Myocyte (in vitro differentiated cells): ENCODE measurements at regions not wholly inside any gene's neighbourhood (a gene's known extent, or its start where the extent isn't known, plus 50 kb on each side); places are given as distances from the start of the nearest gene placed in this dataset.
"Not testable (repeated sequence)": the region's sequence is repeated elsewhere in the genome, so short reads cannot be mapped to it uniquely, and the experiment has no call there.

Experiments used
- DNase-seq: peaks from one replicate; pipeline ENCODE4 v3.0.0-alpha.2; 2012; ENCODE audit warnings: low read depth

DNA sequence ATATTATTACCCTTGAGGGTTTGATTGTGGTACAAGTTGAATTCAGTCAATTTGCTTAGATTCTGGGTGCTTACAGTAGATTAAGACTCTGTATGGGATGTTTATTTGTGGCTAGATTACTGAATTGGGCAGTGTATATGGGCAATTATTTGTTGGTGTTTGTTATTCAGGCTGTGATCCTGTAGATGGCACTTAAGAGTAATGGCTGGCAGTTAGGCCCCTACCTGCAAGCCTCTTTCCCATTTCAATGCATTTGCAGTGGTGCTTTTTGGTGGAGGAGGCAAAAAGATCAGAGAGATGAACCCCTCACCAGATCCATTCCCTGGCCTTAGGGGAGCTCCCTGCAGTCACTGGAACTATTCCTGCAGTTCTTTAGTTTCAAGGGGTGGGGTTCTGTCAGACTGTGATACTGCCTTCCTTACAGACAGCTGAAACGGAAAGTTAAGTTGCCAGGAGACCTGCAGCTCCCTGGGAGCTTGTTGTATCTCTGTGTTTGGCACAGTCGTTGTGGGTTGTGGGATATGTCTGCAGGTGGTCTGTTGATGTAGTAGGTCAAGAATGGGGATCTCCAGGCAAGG, 199.5 kb downstream of the AASDHPPT start:
- peak; percentile 22 for DNase-seq

DNA sequence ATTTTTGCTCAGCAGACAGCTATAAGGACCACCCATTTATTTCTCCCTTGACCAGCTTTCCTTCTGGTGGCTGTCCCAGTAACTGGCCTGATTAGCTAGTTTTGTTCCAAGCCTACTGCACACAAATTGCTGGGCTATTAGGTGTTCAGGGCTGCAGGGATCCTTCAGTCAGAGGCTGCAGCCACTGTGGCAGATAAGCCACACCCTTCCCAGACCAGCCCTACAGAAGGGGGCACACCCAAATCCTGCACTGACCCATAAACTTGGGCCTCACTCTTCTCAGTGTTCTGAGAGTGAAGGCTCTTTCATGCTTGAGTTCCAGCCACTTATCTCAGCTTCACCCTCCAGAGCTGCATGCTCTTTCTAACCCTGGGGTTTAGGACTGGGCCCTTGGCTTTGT, 200.0 kb downstream of the AASDHPPT start:
- DNase-seq: no peak

DNA sequence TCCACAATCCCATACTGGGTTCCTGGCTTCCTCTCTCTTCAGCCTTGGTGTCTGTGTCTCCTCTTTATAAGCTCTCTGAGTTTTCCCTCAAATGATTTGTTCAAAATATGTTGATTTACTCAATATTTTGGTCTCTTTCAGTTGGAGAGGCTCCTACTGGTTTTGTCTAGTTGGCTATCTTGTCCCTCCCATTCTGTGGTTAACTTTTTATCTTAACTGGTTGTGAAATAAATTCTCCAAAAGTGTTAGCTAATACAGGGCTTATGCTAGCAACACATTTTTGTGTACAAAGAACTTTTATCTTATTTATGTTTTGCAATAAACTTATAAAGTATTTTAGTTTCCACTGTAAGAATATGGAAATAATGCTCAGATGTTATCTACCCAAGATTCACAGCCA, 200.9 kb downstream of the AASDHPPT start:
- DNase-seq: no peak

DNA sequence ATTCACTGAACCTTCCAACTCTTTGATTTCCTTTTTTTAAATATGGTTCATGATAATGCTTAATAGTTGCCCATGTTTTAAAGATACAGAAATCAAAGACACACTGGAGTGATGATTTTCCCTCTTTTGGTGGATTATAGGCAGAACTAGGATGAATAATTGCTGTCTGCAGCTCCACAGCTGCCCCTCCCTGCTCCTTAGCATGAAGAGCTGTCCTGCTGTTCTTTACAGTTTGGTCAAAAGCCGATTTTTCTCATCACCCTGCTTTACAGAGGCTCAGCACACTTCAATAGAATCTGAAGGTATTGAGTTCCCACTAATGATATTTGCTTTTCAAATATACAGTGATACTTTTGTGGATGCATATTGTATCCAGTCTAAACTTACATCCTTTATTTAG, 202.6 kb downstream of the AASDHPPT start:
- no peak for DNase-seq

DNA sequence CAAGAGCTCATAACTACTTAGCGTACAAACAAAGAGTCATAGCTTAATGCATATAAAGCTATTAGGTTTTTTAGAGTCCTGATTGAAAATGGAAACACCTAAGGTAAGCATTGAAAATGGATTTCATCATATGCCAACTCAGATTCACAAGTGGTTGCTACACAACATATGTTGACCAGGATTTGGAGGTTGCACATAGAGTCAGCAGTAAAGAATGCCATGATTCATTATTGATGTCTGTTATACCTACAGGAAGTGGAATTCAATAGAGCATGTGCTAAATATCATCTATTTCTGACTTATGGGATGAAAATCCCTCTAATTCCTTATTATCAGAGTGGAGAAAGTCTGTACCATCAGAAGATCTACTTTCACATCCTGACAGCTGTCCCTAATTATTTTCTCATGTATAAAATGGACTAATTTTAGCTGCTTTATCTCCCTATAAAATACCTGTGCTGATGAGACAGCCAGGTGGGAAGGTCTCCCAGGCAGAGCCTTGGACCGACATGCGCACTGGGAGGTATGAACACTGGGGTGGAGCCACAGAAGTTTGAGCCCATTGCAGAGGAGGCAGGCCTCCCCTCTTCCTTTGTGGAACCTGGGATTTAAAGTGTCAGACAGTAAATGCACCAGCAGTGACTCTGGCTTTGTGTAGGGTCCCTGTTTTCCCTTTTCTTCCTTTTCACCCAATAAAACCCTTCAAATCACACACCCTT, 204.2 kb downstream of the AASDHPPT start:
- DNase-seq: no peak

DNA sequence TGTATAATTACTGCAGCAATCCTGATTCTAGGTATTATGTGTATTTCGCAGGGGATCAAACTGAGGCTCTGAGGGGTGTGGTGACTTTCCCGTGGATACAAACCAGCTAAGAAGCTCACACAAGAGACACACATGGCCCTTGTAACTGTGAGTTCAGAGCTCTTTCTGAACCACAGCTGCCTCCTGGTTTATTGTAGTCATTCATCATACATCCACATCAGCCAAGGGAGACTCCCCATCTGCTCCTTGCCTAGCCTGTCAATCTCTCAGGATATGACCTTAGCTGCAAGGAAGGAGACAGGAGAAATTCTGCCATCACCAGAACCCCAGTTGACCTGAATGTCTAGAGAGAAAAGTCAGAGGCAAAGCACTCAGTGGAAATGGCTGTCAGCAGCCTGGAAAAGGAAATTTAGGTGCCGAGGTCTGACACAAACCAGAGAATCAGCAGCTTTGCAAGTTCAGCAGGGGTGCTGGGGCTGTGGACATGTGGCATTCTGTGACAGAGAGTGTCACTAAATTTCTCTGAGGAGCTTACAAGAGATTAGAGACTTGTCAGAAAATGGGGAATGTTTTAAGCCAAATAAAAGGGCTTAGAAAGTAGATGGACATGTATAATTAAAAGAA, 209.5 kb downstream of the AASDHPPT start:
- peak; percentile 62 for DNase-seq

DNA sequence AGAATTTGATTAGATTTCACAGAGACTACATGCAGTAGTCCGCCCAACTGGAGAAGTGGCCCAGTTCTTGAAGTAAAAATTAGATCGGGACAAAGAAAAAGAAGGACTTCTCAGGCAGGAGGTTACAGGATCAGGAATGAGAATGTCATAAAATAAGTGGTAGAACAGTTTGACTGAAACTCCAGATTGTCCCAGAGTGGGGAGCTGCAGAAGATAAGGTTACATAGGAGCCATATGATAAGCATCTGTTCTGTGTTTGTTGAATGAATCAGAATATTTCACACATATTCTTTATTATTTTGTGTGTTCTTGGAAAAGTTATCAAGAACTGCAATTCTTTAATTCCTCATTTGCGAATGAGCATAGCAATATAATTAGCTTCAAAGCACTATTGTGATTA, 210.6 kb downstream of the AASDHPPT start:
- no peak for DNase-seq

DNA sequence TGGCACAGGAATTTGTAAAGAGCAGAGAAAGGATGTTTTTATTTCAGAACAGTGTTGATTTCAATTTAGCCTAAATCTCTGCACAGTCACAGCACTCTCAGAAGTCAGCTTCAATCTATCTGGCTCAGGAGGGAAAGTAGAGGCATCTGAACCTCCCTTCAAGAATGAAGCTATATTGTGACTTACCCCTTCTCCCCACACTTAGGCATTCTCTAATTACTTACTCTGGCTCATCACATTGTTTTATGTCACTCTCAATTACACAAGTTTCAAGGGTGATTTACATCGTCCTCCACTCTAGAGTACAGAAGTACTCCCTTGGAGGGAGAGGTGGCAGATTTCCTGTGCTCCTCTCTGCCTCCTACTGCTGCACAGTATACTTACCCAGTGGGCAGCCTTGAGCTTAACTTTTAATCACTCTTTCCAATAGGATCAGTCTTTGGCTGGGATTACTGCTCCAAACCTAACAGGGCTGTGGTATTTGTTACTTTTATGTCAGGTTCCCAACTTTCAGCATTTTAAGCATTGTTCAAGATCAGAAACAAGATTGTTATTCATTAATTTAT, 211.4 kb downstream of the AASDHPPT start:
- DNase-seq: no peak

DNA sequence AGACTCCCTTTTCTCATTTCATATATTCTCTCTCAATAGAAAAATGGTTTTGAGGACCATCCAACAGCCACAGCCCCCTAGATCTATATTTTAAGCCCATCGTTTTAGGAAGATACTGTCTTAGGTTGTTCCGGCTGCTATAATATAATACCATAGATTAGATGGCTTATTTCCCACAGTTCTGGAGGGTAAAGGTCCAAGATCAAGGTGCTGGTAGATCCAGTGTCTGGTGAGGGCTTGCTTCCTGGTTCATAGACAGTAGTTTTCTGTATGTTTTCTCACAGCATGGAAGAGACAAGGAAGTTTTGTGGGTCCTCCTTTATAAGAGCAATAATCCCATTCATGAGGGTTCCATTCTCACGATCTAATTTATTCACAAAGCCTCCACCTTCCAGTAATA, 215.1 kb downstream of the AASDHPPT start:
- no peak for DNase-seq

DNA sequence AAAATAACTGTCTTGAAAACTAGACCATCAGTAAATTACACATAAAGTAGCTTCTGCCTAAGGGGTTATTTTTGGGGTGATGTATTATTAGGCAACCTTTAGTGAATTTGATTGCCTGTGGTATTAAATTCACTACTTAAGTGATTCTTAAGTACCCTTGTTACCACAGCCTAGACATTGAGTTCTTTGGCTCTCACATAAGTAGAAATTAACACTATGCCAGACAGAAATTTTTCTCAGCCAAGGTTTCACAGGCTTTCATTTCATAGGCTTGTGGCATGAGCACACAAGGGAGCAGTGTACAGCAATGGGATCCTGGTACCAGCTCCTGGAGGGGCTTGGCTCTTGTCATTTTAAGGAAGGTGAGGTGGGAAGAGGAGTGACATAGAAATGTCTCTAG, 218.5 kb downstream of the AASDHPPT start:
- no peak for DNase-seq

DNA sequence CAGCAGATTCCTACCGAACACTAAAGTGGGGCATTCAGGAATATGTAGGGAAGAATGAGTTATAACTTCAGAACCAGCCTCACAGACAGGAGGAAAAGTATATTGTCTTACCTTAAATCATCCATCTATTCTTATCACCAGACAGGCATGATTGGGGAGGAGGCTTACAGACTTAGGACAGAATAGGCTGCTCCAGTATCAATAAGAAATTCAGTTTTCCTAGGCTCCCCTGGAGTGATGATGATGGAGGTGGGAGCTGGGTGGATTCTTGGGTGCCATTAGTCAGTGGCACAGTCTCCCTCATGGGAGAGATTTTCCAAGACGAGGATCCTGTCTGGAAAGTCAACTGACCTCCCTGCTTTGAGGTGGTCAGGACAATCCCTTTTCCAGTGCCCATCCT, 225.0 kb downstream of the AASDHPPT start:
- DNase-seq: no peak

DNA sequence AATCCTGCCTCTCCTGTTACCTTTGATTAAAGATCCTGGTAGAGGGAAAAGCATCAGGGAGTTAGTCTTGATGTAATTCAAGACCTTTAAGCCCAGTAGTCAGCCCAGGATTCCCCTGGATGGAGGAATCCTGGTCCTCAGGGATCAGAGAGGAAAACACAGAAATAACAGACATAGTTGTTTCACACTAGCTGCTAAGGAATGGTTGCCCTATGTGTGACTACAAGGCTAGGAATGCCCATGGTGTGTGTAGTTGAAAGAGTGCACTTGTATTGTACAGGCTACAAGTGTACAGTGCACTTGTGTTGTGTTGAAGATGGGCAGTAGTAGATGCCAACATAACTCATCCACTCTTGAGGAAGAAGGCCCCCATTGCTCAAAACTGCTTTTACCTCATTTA, 226.8 kb downstream of the AASDHPPT start:
- DNase-seq: no peak

DNA sequence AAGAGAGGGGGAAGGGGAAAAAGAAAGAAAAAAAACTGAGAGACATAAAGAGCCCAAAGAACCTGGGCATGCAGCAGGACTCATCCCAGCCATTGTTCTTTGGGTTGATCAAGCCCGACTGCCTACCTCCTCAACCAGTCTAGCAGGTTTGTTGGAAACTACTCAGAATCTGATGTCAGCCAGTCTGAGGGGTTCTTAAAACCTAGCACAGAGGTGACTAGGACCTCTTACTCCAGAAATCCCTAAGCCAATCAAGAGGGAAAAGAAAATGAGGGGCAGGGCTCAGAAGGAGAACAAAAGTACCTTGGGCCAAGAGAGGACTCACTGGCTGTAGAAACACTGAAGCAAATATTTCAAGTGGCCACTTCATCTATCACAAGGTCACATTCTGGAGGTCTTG, 228.0 kb downstream of the AASDHPPT start:
- no peak for DNase-seq

DNA sequence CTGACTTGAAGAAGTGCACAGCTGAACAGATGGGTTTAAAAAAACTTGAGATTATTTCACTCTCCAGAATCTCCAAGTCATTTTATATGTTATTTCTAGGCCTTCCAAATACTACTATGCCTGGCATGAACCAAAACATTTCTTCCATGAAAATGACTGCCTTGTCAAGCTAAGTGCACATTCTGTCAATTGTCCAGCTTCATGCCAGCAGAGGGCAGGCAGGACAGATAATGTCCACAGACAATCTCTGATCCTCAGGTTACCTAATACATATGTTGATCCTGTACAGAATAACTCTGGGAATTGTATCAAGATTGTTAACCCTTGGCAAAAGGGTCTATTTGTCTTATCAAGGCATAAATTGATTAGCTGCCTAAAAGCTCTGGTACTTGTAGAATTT, 229.5 kb downstream of the AASDHPPT start:
- peak; percentile 41 for DNase-seq

DNA sequence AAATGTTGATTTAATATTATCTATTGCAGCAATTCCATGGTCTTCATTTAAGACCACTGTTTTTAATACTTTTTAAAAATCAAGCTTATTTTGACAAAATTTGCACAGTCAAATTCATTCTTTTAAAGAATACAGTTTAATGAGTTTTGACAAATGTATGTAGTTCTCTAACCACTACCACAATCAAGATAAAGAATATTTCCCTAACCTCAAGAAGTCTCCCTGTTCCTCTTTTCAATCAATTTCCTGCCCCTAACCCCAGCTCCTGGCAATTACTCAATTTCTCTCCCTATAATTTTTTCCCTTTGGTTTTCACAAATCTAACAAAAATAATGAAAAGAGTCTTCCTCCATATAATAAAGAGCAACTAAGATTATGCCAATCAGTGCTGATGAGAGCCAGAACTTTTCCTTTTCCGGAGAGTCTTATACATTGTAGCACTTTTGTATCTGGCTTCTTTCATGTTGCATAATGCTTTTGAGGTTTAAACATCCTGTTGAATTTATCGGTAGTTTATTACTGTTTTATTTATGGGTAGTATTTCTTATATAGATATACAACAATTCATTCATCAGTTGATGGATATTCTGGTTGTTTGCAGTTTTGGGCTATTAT, 231.7 kb downstream of the AASDHPPT start:
- no peak for DNase-seq

DNA sequence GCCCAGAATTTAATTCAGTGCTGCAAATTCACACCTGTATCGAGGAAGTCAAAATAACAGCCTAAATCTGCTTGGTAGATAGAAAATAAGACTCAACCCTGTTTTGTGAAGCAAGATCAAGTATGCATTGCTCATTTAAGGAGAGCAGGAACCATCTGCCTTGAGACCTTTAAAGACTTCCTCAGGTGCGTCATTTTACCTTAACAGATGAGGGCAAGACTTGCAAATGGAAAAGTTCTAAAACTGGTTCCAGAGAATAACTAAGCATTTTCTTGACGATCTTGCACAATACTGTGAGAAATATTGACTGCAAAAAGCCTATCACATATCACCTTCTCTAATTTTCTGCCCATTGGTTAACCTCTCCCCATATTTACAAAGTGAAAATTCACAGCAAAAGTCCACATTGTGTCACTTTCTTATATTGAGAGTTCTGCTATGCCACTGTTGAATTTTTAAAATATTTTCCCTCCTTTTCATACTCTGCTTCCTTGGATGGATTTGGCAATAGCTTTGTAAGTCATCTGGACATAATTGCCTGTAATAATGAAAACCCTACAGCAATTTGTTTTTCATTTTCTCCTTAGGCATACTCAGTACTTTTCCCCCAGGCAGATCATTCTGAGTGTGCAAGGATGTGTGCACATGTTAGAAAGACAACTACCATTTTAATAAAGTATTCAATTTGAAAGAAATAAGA, 234.2 kb downstream of the AASDHPPT start:
- DNase-seq: no peak

DNA sequence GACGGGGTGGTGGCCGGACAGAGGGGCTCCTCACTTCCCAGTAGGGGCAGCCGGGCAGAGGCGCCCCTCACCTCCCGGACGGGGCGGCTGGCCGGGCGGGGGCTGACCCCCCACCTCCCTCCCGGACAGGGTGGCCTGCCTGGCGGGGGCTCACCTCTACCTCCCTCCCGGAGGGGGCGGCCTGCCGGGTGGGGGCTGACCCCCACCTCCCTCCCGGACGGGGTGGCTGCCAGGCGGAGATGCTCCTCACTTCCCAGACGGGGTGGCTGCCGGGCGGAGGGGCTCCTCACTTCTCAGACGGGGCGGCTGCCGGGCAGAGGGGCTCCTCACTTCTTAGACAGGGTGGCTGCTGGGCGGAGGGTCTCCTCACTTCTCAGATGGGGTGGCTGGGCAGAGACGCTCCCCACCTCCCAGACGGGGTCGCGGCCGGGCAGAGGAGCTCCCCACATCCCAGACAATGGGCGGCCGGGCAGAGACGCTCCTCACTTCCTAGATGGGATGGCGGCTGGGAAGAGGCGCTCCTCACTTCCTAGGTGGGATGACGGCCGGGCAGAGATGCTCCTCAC, 239.8 kb downstream of the AASDHPPT start:
- not testable (repeated sequence) for DNase-seq

DNA sequence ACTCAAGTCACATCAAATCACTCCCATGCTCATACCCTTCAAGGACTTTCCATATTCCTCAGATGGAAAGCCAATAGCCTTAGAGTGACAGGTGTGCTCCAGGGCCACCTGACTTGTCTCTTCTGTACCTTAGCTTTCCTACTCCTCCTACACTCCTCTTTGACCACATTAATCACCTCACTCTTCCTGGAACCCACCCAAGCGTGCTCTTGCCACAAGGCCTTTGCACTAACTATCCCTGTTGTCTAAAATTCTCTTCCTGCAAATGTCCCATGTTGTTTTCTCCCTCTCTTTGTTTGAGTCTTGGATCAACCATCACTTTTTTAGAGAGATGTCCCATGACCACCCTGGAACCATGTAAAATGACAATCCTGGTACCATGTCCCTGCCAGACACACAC, 244.1 kb downstream of the AASDHPPT start:
- DNase-seq: no peak

DNA sequence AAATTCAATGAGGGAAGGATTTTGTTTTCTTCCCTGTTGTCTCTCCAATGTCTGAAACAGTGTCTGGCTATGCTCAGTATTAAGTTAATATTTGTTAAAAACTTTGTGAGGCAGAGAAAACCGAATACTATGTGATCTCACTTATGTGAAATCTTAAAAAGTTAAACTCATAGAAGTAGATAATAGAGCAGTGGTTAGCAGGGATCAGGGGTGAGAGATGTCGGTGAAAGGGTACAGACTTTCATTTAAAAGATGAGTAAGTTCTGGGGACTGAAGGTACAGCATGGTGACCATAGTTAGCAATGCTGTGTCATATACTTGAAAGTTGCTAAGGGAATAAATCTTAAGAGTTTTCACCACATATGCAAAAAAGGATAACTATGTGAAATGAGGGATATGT, 244.6 kb downstream of the AASDHPPT start:
- no peak for DNase-seq

DNA sequence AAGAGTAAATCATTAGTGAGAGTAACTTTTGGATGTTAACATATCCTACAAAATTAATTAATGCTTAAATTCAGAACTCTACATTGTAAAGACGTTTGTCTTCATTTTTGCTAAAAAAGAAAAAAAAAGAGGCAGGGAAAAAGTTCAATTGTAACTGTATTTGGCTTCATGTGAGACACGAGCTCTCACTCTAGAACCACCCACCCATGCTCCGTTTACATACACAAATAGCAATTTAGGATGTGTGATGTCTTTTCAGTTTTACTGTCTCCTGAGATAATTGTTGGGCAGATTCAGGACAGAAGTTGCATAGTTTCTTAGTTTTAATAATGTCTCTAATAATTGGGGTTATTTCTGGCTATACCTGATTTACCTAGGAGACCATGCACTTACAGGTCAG, 248.6 kb downstream of the AASDHPPT start:
- no peak for DNase-seq

DNA sequence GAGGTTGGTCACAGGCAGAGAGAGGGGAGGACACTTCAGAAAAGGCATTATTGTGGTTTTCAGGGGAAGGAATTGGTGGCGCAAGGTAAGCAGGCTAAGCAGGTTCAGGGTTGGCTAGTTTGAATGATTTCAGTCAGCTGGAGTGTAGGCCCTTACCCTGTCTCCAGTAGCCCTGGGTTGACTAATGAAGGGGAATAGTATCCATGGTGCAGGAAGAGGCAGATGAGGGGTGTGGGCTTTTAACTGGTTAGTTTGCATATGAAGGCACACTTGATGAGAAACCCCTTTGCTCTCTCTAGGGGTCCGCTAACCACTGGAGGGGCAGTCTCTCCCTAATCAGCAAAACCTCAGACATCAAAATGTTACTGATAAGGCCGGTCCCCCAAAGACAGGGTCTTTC, 249.7 kb downstream of the AASDHPPT start:
- no peak for DNase-seq
